ENCODE measurements at regions not wholly inside any gene's neighbourhood (a gene's known extent, or its start where the extent isn't known, plus 50 kb on each side); places are given as distances from the start of the nearest gene placed in this dataset.

DNA sequence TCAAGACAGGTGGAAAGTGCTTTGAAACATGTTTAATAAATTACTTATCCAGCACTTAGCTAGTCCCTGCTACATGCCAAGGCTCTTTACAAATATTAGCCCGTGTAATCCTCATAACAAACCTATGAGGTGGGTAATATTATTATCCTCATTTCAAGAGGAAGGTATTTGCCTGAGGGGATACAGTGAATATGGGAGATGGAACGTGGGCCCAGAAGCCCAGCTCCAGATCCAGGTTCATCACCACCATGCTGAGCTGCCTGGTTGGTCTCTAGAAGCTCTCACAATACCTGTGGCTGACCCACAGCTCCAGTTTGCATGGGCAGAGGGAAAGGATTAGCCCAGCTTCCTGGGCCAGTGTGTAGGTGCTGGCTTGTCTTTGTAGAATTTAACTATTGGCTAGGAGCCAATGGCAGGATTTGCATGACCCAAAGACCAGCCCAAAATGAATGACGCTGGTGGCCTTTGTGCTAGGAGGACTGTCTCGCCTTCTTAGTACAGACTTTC is 61.6 kb upstream of the ATP8B1 start (continued):
- TF ChIP-seq, protein P1, sequence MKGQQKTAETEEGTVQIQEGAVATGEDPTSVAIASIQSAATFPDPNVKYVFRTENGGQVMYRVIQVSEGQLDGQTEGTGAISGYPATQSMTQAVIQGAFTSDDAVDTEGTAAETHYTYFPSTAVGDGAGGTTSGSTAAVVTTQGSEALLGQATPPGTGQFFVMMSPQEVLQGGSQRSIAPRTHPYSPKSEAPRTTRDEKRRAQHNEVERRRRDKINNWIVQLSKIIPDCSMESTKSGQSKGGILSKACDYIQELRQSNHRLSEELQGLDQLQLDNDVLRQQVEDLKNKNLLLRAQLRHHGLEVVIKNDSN (IDR thresholded peaks at IDR 0.05; ENCODE audit: borderline replicate concordance, low read depth): no peak
- TF ChIP-seq RXRA (IDR thresholded peaks at IDR 0.05; ENCODE audit: borderline replicate concordance, low read depth): no peak
- no peak for TF ChIP-seq NRF1 (IDR thresholded peaks at IDR 0.05; ENCODE audit: low read depth, low read length)
- no peak for TF ChIP-seq POLR2AphosphoS5 (IDR thresholded peaks at IDR 0.05; ENCODE audit: low read depth, low read length)
- TF ChIP-seq MEF2A (IDR thresholded peaks at IDR 0.05; ENCODE audit: borderline replicate concordance, low read depth): no peak
- no peak for TF ChIP-seq ELF1 (IDR thresholded peaks at IDR 0.05)
- no peak for TF ChIP-seq FOSL2 (IDR thresholded peaks at IDR 0.05; ENCODE audit: borderline replicate concordance, low read depth)
- TF ChIP-seq, protein P2, sequence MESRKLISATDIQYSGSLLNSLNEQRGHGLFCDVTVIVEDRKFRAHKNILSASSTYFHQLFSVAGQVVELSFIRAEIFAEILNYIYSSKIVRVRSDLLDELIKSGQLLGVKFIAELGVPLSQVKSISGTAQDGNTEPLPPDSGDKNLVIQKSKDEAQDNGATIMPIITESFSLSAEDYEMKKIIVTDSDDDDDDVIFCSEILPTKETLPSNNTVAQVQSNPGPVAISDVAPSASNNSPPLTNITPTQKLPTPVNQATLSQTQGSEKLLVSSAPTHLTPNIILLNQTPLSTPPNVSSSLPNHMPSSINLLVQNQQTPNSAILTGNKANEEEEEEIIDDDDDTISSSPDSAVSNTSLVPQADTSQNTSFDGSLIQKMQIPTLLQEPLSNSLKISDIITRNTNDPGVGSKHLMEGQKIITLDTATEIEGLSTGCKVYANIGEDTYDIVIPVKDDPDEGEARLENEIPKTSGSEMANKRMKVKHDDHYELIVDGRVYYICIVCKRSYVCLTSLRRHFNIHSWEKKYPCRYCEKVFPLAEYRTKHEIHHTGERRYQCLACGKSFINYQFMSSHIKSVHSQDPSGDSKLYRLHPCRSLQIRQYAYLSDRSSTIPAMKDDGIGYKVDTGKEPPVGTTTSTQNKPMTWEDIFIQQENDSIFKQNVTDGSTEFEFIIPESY (IDR thresholded peaks at IDR 0.05; ENCODE audit: borderline replicate concordance, low read depth): no peak
- TF ChIP-seq RFX5 (IDR thresholded peaks at IDR 0.05; ENCODE audit: low read length): no peak
- no peak for TF ChIP-seq TAF1 (IDR thresholded peaks at IDR 0.05; ENCODE audit: borderline replicate concordance, low read depth, low read length)
- no peak for TF ChIP-seq SMC3 (IDR thresholded peaks at IDR 0.05; ENCODE audit: low read depth, low read length)
- TF ChIP-seq NFIC (IDR thresholded peaks at IDR 0.05; ENCODE audit: borderline replicate concordance): no peak
- TF ChIP-seq, protein P3, sequence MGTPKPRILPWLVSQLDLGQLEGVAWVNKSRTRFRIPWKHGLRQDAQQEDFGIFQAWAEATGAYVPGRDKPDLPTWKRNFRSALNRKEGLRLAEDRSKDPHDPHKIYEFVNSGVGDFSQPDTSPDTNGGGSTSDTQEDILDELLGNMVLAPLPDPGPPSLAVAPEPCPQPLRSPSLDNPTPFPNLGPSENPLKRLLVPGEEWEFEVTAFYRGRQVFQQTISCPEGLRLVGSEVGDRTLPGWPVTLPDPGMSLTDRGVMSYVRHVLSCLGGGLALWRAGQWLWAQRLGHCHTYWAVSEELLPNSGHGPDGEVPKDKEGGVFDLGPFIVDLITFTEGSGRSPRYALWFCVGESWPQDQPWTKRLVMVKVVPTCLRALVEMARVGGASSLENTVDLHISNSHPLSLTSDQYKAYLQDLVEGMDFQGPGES (IDR thresholded peaks at IDR 0.05; ENCODE audit: low read depth, low read length): no peak

DNA sequence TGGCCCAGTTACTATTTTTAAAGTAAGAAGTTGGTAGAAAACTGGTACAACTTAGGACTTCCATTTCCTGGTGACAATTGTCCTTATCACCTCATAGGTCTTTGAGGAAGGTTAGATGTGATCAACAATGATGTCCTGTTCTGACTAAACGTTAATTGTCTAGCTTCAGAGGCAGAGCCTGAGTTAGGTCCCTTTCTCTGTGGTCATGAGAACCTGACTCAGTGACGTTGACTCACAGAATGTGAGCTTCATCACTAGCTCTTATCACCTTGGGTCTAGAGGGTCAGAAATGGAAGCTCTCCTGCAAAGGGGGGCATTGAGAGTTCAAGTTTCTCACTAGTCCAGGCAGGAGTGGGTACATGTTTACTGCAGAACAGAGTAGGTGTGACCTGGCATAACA is 60.6 kb upstream of the ATP8B1 start:
- Histone ChIP-seq H3K27ac (ENCODE audit: low read depth in 2 of 2, low read length in 1 of 2) (no peak overlapping the region), H3K9me3 (no peaks in the 10 kb centered on the region), H4K20me1 (ENCODE audit: insufficient read depth) (no peaks in the 10 kb centered on the region), H3F3A (replicated peaks; ENCODE audit: insufficient read depth) (no peaks in the 10 kb centered on the region), H3K79me2 (ENCODE audit: insufficient read depth) (no peaks in the 10 kb centered on the region), H3K4me2 (no peak overlapping the region), H3K9ac (no peak overlapping the region), H3K27me3 (ENCODE audit: insufficient read depth) (no peaks in the 10 kb centered on the region), H3K36me3 (replicated peaks in 1 of 2; ENCODE audit: control insufficient read depth in 1 of 2, insufficient read depth in 2 of 2, low read length in 1 of 2) (no peaks in the 10 kb centered on the region), H2AFZ (ENCODE audit: low read depth) (no peak overlapping the region), H3K4me3 (ENCODE audit: low read depth in 2 of 2, low read length in 1 of 2) (no peak overlapping the region), H3K9me2 (no peaks in the 10 kb centered on the region), H3K4me1 (ENCODE audit: control insufficient read depth in 1 of 2, insufficient read depth in 2 of 2, low read depth in 1 of 2, low read length in 1 of 2) (no peaks in the 10 kb centered on the region)
- POLR2A ChIA-PET: no interaction called here
- 68% methylated on average over 2 of the region's 2 CpGs for WGBS (ENCODE audit: low lambda C conversion rate)
- DNase-seq: no peak
- CTCF ChIA-PET: no interaction called here
- no peak for TF ChIP-seq NFIC (IDR thresholded peaks at IDR 0.05; ENCODE audit: borderline replicate concordance)
- TF ChIP-seq, protein P4, sequence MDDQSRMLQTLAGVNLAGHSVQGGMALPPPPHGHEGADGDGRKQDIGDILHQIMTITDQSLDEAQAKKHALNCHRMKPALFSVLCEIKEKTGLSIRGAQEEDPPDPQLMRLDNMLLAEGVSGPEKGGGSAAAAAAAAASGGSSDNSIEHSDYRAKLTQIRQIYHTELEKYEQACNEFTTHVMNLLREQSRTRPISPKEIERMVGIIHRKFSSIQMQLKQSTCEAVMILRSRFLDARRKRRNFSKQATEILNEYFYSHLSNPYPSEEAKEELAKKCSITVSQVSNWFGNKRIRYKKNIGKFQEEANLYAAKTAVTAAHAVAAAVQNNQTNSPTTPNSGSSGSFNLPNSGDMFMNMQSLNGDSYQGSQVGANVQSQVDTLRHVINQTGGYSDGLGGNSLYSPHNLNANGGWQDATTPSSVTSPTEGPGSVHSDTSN (IDR thresholded peaks at IDR 0.05): no peak
- TF ChIP-seq TEAD4 (IDR thresholded peaks at IDR 0.05; ENCODE audit: borderline replicate concordance, insufficient read depth): no peak
- no peak for TF ChIP-seq ELF1 (IDR thresholded peaks at IDR 0.05)
- TF ChIP-seq TAF1 (IDR thresholded peaks at IDR 0.05; ENCODE audit: borderline replicate concordance, low read depth, low read length): no peak
- no peak for TF ChIP-seq YY1 (IDR thresholded peaks at IDR 0.05; ENCODE audit: low read depth)
- TF ChIP-seq NRF1 (IDR thresholded peaks at IDR 0.05; ENCODE audit: low read depth, low read length): no peak
- TF ChIP-seq, protein P2 (IDR thresholded peaks at IDR 0.05; ENCODE audit: borderline replicate concordance, low read depth): no peak
- TF ChIP-seq SIN3A (IDR thresholded peaks at IDR 0.05; ENCODE audit: borderline replicate concordance, low read depth, low read length): no peak
